ENCODE measurements at regions not wholly inside any gene's neighbourhood (a gene's known extent, or its start where the extent isn't known, plus 50 kb on each side); places are given as distances from the start of the nearest gene placed in this dataset.

DNA sequence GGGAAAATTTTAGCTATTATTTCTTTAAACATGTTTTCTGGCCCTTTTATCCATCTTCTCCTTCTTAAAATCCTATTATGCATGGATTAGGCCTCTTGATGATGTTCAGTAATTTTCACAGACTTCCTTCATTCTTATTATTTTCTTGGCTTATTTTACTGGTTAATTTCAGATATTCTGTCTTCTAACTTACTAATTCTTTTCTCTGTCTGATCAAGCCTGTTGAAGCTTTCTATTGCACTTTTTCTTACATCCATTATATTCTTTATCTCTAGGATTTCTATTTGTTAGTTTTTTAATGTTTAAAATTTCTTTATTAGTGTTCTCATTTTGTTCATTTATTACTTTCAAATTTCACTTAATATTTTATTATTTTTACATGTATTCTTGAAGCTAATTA, 105.3 kb upstream of the GALNT13 start:
- no peaks in the 10 kb centered on the region for H3K36me3 ChIP-seq (ENCODE audit: low read depth)
- H3K4me3 ChIP-seq (ENCODE audit: severe bottlenecking), result no peak overlapping the region
- ATAC-seq (ENCODE audit: low read depth) (no peak), DNase-seq (ENCODE audit: low spot score) (no peak)
- TF ChIP-seq, protein P1, sequence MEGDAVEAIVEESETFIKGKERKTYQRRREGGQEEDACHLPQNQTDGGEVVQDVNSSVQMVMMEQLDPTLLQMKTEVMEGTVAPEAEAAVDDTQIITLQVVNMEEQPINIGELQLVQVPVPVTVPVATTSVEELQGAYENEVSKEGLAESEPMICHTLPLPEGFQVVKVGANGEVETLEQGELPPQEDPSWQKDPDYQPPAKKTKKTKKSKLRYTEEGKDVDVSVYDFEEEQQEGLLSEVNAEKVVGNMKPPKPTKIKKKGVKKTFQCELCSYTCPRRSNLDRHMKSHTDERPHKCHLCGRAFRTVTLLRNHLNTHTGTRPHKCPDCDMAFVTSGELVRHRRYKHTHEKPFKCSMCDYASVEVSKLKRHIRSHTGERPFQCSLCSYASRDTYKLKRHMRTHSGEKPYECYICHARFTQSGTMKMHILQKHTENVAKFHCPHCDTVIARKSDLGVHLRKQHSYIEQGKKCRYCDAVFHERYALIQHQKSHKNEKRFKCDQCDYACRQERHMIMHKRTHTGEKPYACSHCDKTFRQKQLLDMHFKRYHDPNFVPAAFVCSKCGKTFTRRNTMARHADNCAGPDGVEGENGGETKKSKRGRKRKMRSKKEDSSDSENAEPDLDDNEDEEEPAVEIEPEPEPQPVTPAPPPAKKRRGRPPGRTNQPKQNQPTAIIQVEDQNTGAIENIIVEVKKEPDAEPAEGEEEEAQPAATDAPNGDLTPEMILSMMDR (IDR thresholded peaks at IDR 0.05; ENCODE audit: poor library complexity, severe bottlenecking), result no peak
- H3K9me3 ChIP-seq (ENCODE audit: severe bottlenecking), result no peaks in the 10 kb centered on the region
- no peak overlapping the region for H3K27ac ChIP-seq (ENCODE audit: poor library complexity, severe bottlenecking)
- H3K4me1 ChIP-seq (ENCODE audit: insufficient read depth, poor library complexity, severe bottlenecking), result no peaks in the 10 kb centered on the region
- H3K27me3 ChIP-seq (ENCODE audit: insufficient read depth, poor library complexity, severe bottlenecking), result no peaks in the 10 kb centered on the region

DNA sequence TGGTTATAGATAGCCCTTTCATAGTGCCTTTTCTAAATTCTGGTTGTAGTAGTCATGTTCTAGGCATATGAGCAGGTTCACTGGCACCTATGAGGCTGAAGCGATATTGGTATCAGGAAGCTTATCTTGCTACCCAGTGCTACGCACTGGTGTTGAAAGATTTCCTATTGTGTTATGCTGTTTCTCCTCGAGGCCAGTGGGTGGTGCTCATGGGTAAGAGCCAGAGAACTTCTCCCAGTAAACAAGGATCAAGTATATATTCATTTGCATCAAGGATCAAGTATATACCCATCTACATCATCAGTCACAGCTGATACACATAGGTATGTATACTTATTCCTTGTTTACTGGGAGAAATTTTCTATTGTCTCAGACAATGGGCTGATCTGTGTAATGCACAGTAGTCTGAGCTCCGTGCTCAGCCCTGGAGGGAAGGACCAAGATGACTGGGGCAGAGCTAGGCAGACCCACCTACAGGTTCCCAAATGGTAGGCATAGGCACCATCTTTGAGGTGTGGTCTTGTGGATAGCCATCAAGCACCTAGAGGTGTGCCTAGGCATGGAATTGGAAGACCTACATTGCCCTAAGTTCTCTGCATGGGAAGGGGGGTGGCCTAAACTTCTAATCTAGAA, 101.2 kb upstream of the GALNT13 start:
- TF ChIP-seq, protein P1 (IDR thresholded peaks at IDR 0.05; ENCODE audit: poor library complexity, severe bottlenecking), result no peak
- Histone ChIP-seq H3K4me1 (ENCODE audit: insufficient read depth, poor library complexity, severe bottlenecking) (no peaks in the 10 kb centered on the region), H3K27me3 (ENCODE audit: insufficient read depth, poor library complexity, severe bottlenecking) (no peaks in the 10 kb centered on the region), H3K27ac (ENCODE audit: poor library complexity, severe bottlenecking) (no peak overlapping the region), H3K9me3 (ENCODE audit: severe bottlenecking) (no peaks in the 10 kb centered on the region), H3K4me3 (ENCODE audit: severe bottlenecking) (no peak overlapping the region), H3K36me3 (ENCODE audit: low read depth) (no peaks in the 10 kb centered on the region)
- DNase-seq (ENCODE audit: low spot score), result no peak
- ATAC-seq (ENCODE audit: low read depth), result no peak

GRCh38 chr2:153780241-153780640, 91.5 kb upstream of the GALNT13 start:
- no peak for DNase-seq (ENCODE audit: low spot score)
- H3K27ac ChIP-seq (ENCODE audit: poor library complexity, severe bottlenecking), result no peak overlapping the region
- H3K4me3 ChIP-seq (ENCODE audit: severe bottlenecking), result no peak overlapping the region
- no peaks in the 10 kb centered on the region for H3K9me3 ChIP-seq (ENCODE audit: severe bottlenecking)
- TF ChIP-seq, protein P1 (IDR thresholded peaks at IDR 0.05; ENCODE audit: poor library complexity, severe bottlenecking), result no peak
- H3K36me3 ChIP-seq (ENCODE audit: low read depth), result no peaks in the 10 kb centered on the region
- no peaks in the 10 kb centered on the region for H3K27me3 ChIP-seq (ENCODE audit: insufficient read depth, poor library complexity, severe bottlenecking)
- H3K4me1 ChIP-seq (ENCODE audit: insufficient read depth, poor library complexity, severe bottlenecking), result no peaks in the 10 kb centered on the region
- no peak for ATAC-seq (ENCODE audit: low read depth)

DNA sequence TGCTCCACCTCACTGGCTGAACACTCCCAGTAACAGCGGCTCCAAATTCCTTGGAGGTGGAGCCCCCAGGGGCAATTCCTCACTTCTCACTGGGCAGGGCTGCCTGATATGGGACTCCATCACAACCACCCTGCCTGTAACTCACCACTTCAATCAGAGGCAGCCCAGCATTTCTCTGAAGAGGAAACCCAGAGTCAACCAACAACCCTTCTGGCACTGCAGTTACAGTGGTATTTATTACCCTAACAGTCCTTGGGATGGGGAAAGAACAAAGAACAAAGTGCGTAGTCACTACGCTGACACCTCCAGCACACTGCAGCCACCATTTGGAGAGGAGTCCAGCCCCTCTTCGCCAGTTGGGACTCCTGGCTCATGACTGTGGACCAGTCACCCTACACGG, 85.7 kb upstream of the GALNT13 start:
- Histone ChIP-seq H3K27ac (ENCODE audit: poor library complexity, severe bottlenecking) (no peak overlapping the region), H3K4me1 (ENCODE audit: insufficient read depth, poor library complexity, severe bottlenecking) (no peaks in the 10 kb centered on the region), H3K9me3 (ENCODE audit: severe bottlenecking) (no peaks in the 10 kb centered on the region), H3K27me3 (ENCODE audit: insufficient read depth, poor library complexity, severe bottlenecking) (no peaks in the 10 kb centered on the region), H3K36me3 (ENCODE audit: low read depth) (no peaks in the 10 kb centered on the region), H3K4me3 (ENCODE audit: severe bottlenecking) (no peak overlapping the region)
- TF ChIP-seq, protein P1 (IDR thresholded peaks at IDR 0.05; ENCODE audit: poor library complexity, severe bottlenecking), result no peak
- no peak for ATAC-seq (ENCODE audit: low read depth)
- DNase-seq (ENCODE audit: low spot score), result no peak

GRCh38 chr2:153787612-153788011, 84.1 kb upstream of the GALNT13 start:
- Histone ChIP-seq H3K27ac (ENCODE audit: poor library complexity, severe bottlenecking) (no peak overlapping the region), H3K9me3 (ENCODE audit: severe bottlenecking) (no peaks in the 10 kb centered on the region), H3K4me3 (ENCODE audit: severe bottlenecking) (no peak overlapping the region), H3K36me3 (ENCODE audit: low read depth) (no peaks in the 10 kb centered on the region), H3K27me3 (ENCODE audit: insufficient read depth, poor library complexity, severe bottlenecking) (no peaks in the 10 kb centered on the region), H3K4me1 (ENCODE audit: insufficient read depth, poor library complexity, severe bottlenecking) (no peaks in the 10 kb centered on the region)
- TF ChIP-seq, protein P1 (IDR thresholded peaks at IDR 0.05; ENCODE audit: poor library complexity, severe bottlenecking), result no peak
- ATAC-seq (ENCODE audit: low read depth), result no peak
- no peak for DNase-seq (ENCODE audit: low spot score)
